ENCODE measurements at regions not wholly inside any gene's neighbourhood (a gene's known extent, or its start where the extent isn't known, plus 50 kb on each side); places are given as distances from the start of the nearest gene placed in this dataset.

GRCh38 chr1:30520476-30520875 is 202.9 kb downstream of the MATN1 start:
- Mint-ChIP-seq H3K36me3 (ENCODE audit: insufficient read depth, unreplicated experiment) (no peaks in the 10 kb centered on the region), H3K4me3 (ENCODE audit: unreplicated experiment) (no peak overlapping the region), H3K27me3 (ENCODE audit: insufficient read depth, unreplicated experiment) (peaks cover 9% of the 10 kb centered on the region), H3K9me3 (ENCODE audit: unreplicated experiment) (no peaks in the 10 kb centered on the region), H3K4me1 (ENCODE audit: low read depth, unreplicated experiment) (no peaks in the 10 kb centered on the region), H3K27ac (ENCODE audit: unreplicated experiment) (no peak overlapping the region)
- ChIA-PET CTCF (no interaction called here), POLR2A (no interaction called here)
- DNase-seq = no peak
- no peaks in the 10 kb centered on the region for H3K4me1 ChIP-seq
- H3K9me3 ChIP-seq = no peaks in the 10 kb centered on the region
- intact Hi-C loops (cut with micrococcal nuclease; ENCODE audit: unreplicated experiment) = no loop called here
- no TSS peak for BruUV-seq (replicated peaks)
- H3K36me3 ChIP-seq (ENCODE audit: control insufficient read depth, insufficient read depth, low read length) = no peaks in the 10 kb centered on the region
- no peak overlapping the region for H3K4me3 ChIP-seq (ENCODE audit: low read depth, low read length)
- no peak for TF ChIP-seq CTCF (IDR thresholded peaks at IDR 0.05; ENCODE audit: insufficient read depth in 1 of 2, low read depth in 1 of 2, low read length in 1 of 2, severe bottlenecking in 1 of 2, unreplicated experiment in 1 of 2)
- no peaks in the 10 kb centered on the region for H3K27me3 ChIP-seq (replicated peaks; ENCODE audit: control insufficient read depth, insufficient read depth, low read length)

- intact Hi-C loops (cut with micrococcal nuclease; ENCODE audit: unreplicated experiment) = no loop called here
- H3K27me3 ChIP-seq (replicated peaks; ENCODE audit: control insufficient read depth, insufficient read depth, low read length) = no peaks in the 10 kb centered on the region
- no peaks in the 10 kb centered on the region for H3K9me3 ChIP-seq
- POLR2A ChIA-PET = no interaction called here
- H3K36me3 Mint-ChIP-seq (ENCODE audit: insufficient read depth, unreplicated experiment) = no peaks in the 10 kb centered on the region
- no peak overlapping the region for H3K4me3 ChIP-seq (ENCODE audit: low read depth, low read length)
- H3K4me3 Mint-ChIP-seq (ENCODE audit: unreplicated experiment) = no peak overlapping the region
- TF ChIP-seq CTCF (IDR thresholded peaks at IDR 0.05; ENCODE audit: insufficient read depth in 1 of 2, low read depth in 1 of 2, low read length in 1 of 2, severe bottlenecking in 1 of 2, unreplicated experiment in 1 of 2) = no peak
- CTCF ChIA-PET = no interaction called here
- no TSS peak for BruUV-seq (replicated peaks)
- H3K9me3 Mint-ChIP-seq (ENCODE audit: unreplicated experiment) = no peaks in the 10 kb centered on the region
- no peaks in the 10 kb centered on the region for H3K4me1 Mint-ChIP-seq (ENCODE audit: low read depth, unreplicated experiment)
- no peak for DNase-seq
- no peak overlapping the region for H3K27ac Mint-ChIP-seq (ENCODE audit: unreplicated experiment)
- H3K4me1 ChIP-seq = no peaks in the 10 kb centered on the region
- no peaks in the 10 kb centered on the region for H3K36me3 ChIP-seq (ENCODE audit: control insufficient read depth, insufficient read depth, low read length)
- peaks cover 10% of the 10 kb centered on the region for H3K27me3 Mint-ChIP-seq (ENCODE audit: insufficient read depth, unreplicated experiment)
Observed at GRCh38 chr1:30519201-30519763, 204.1 kb downstream of the MATN1 start.

- Mint-ChIP-seq H3K27ac (ENCODE audit: unreplicated experiment) (no peak overlapping the region), H3K9me3 (ENCODE audit: unreplicated experiment) (no peaks in the 10 kb centered on the region), H3K4me3 (ENCODE audit: unreplicated experiment) (no peak overlapping the region), H3K27me3 (ENCODE audit: insufficient read depth, unreplicated experiment) (peaks cover 10% of the 10 kb centered on the region), H3K36me3 (ENCODE audit: insufficient read depth, unreplicated experiment) (no peaks in the 10 kb centered on the region), H3K4me1 (ENCODE audit: low read depth, unreplicated experiment) (no peaks in the 10 kb centered on the region)
- Histone ChIP-seq H3K27me3 (replicated peaks; ENCODE audit: control insufficient read depth, insufficient read depth, low read length) (no peaks in the 10 kb centered on the region), H3K36me3 (ENCODE audit: control insufficient read depth, insufficient read depth, low read length) (no peaks in the 10 kb centered on the region), H3K4me1 (no peaks in the 10 kb centered on the region), H3K9me3 (no peaks in the 10 kb centered on the region), H3K4me3 (ENCODE audit: low read depth, low read length) (no peak overlapping the region)
- TF ChIP-seq CTCF (IDR thresholded peaks at IDR 0.05; ENCODE audit: insufficient read depth in 1 of 2, low read depth in 1 of 2, low read length in 1 of 2, severe bottlenecking in 1 of 2, unreplicated experiment in 1 of 2) = no peak
- no TSS peak for BruUV-seq (replicated peaks)
- no peak for DNase-seq
- ChIA-PET CTCF (no interaction called here), POLR2A (no interaction called here)
- intact Hi-C loops (cut with micrococcal nuclease; ENCODE audit: unreplicated experiment) = no loop called here
Observed at GRCh38 chr1:30518696-30519095, 204.7 kb downstream of the MATN1 start.
